ENCODE measurements at regions not wholly inside any gene's neighbourhood (a gene's known extent, or its start where the extent isn't known, plus 50 kb on each side); places are given as distances from the start of the nearest gene placed in this dataset.
"Not testable (repeated sequence)": the region's sequence is repeated elsewhere in the genome, so short reads cannot be mapped to it uniquely, and the experiment has no call there.

- Histone ChIP-seq H3K27ac (ENCODE audit: low read depth, low read length) (no peak overlapping the region), H3K4me3 (ENCODE audit: low read depth in 1 of 5, low read length in 5 of 5) (no peak overlapping the region), H3K9me3 (ENCODE audit: control insufficient read depth in 5 of 5, low read length in 5 of 5) (no peaks in the 10 kb centered on the region), H3K27me3 (ENCODE audit: control insufficient read depth in 5 of 5, insufficient read depth in 4 of 5, low read length in 5 of 5) (peaks cover 3 to 16% (median 5%) of the 10 kb centered on the region in 5 donors), H3K9ac (ENCODE audit: low read length in 5 of 5) (no peak overlapping the region), H3K36me3 (ENCODE audit: control insufficient read depth in 5 of 5, insufficient read depth in 5 of 5, low read length in 5 of 5) (no peaks in the 10 kb centered on the region), H3K4me1 (ENCODE audit: control insufficient read depth in 5 of 5, insufficient read depth in 5 of 5, low read length in 5 of 5) (peaks cover 0 to 5% (median 0%) of the 10 kb centered on the region in 5 donors)
These were observed 67.3 kb downstream of the PRR18 start for GRCh38 chr6:166240889-166241288.

GRCh38 chr6:166237617-166238016 is 70.0 kb upstream of the TBXT start:
- no peaks in the 10 kb centered on the region for H3K9me3 ChIP-seq (ENCODE audit: control insufficient read depth in 5 of 5, low read length in 5 of 5)
- no peak overlapping the region for H3K4me3 ChIP-seq (ENCODE audit: low read depth in 1 of 5, low read length in 5 of 5)
- peaks cover 0 to 10% (median 0%) of the 10 kb centered on the region in 5 donors for H3K4me1 ChIP-seq (ENCODE audit: control insufficient read depth in 5 of 5, insufficient read depth in 5 of 5, low read length in 5 of 5)
- no peak overlapping the region for H3K27ac ChIP-seq (ENCODE audit: low read depth, low read length)
- no peak overlapping the region for H3K9ac ChIP-seq (ENCODE audit: low read length in 5 of 5)
- peaks cover 3 to 14% (median 8%) of the 10 kb centered on the region in 5 donors for H3K27me3 ChIP-seq (ENCODE audit: control insufficient read depth in 5 of 5, insufficient read depth in 4 of 5, low read length in 5 of 5)
- no peaks in the 10 kb centered on the region for H3K36me3 ChIP-seq (ENCODE audit: control insufficient read depth in 5 of 5, insufficient read depth in 5 of 5, low read length in 5 of 5)

GRCh38 chr6:166236596-166236995 is 68.9 kb upstream of the TBXT start:
- Histone ChIP-seq H3K27me3 (ENCODE audit: control insufficient read depth in 5 of 5, insufficient read depth in 4 of 5, low read length in 5 of 5) (peaks cover 3 to 10% (median 5%) of the 10 kb centered on the region in 5 donors), H3K9ac (ENCODE audit: low read length in 5 of 5) (no peak overlapping the region), H3K4me1 (ENCODE audit: control insufficient read depth in 5 of 5, insufficient read depth in 5 of 5, low read length in 5 of 5) (peaks cover 0 to 10% (median 0%) of the 10 kb centered on the region in 5 donors), H3K27ac (ENCODE audit: low read depth, low read length) (no peak overlapping the region), H3K36me3 (ENCODE audit: control insufficient read depth in 5 of 5, insufficient read depth in 5 of 5, low read length in 5 of 5) (no peaks in the 10 kb centered on the region), H3K4me3 (ENCODE audit: low read depth in 1 of 5, low read length in 5 of 5) (no peak overlapping the region), H3K9me3 (ENCODE audit: control insufficient read depth in 5 of 5, low read length in 5 of 5) (no peaks in the 10 kb centered on the region)

- H3K36me3 ChIP-seq (ENCODE audit: control insufficient read depth in 5 of 5, insufficient read depth in 5 of 5, low read length in 5 of 5): no peaks in the 10 kb centered on the region
- H3K27me3 ChIP-seq (ENCODE audit: control insufficient read depth in 5 of 5, insufficient read depth in 4 of 5, low read length in 5 of 5): peaks cover 0 to 8% (median 2%) of the 10 kb centered on the region in 5 donors
- no peak overlapping the region for H3K9ac ChIP-seq (ENCODE audit: low read length in 5 of 5)
- H3K4me1 ChIP-seq (ENCODE audit: control insufficient read depth in 5 of 5, insufficient read depth in 5 of 5, low read length in 5 of 5): peaks cover 0 to 10% (median 0%) of the 10 kb centered on the region in 5 donors
- H3K27ac ChIP-seq (ENCODE audit: low read depth, low read length): no peak overlapping the region
- H3K4me3 ChIP-seq (ENCODE audit: low read depth in 1 of 5, low read length in 5 of 5): no peak overlapping the region
- H3K9me3 ChIP-seq (ENCODE audit: control insufficient read depth in 5 of 5, low read length in 5 of 5): no peaks in the 10 kb centered on the region
These were observed 68.1 kb upstream of the TBXT start for GRCh38 chr6:166235666-166236292.

- not testable (repeated sequence) for H3K36me3 ChIP-seq (ENCODE audit: control insufficient read depth in 5 of 5, insufficient read depth in 5 of 5, low read length in 5 of 5); H3K9me3 ChIP-seq (ENCODE audit: control insufficient read depth in 5 of 5, low read length in 5 of 5); H3K27ac ChIP-seq (ENCODE audit: low read depth, low read length); H3K4me3 ChIP-seq (ENCODE audit: low read depth in 1 of 5, low read length in 5 of 5); H3K9ac ChIP-seq (ENCODE audit: low read length in 5 of 5); H3K4me1 ChIP-seq (ENCODE audit: control insufficient read depth in 5 of 5, insufficient read depth in 5 of 5, low read length in 5 of 5)
- H3K27me3 ChIP-seq (ENCODE audit: control insufficient read depth in 5 of 5, insufficient read depth in 4 of 5, low read length in 5 of 5): peaks cover 0 to 22% (median 13%) of the 10 kb centered on the region in 5 donors
These were observed 63.5 kb upstream of the TBXT start for GRCh38 chr6:166231181-166231580.

GRCh38 chr6:166228839-166229528 is 61.3 kb upstream of the TBXT start:
- Histone ChIP-seq H3K27ac (ENCODE audit: low read depth, low read length) (no peak overlapping the region), H3K9ac (ENCODE audit: low read length in 5 of 5) (no peak overlapping the region), H3K4me3 (ENCODE audit: low read depth in 1 of 5, low read length in 5 of 5) (no peak overlapping the region), H3K9me3 (ENCODE audit: control insufficient read depth in 5 of 5, low read length in 5 of 5) (peaks cover 0 to 3% (median 0%) of the 10 kb centered on the region in 5 donors), H3K4me1 (ENCODE audit: control insufficient read depth in 5 of 5, insufficient read depth in 5 of 5, low read length in 5 of 5) (no peaks in the 10 kb centered on the region), H3K27me3 (ENCODE audit: control insufficient read depth in 5 of 5, insufficient read depth in 4 of 5, low read length in 5 of 5) (peaks cover 0 to 21% (median 13%) of the 10 kb centered on the region in 5 donors), H3K36me3 (ENCODE audit: control insufficient read depth in 5 of 5, insufficient read depth in 5 of 5, low read length in 5 of 5) (no peaks in the 10 kb centered on the region)

GRCh38 chr6:166228425-166228824 is 60.8 kb upstream of the TBXT start:
- Histone ChIP-seq H3K36me3 (ENCODE audit: control insufficient read depth in 5 of 5, insufficient read depth in 5 of 5, low read length in 5 of 5) (no peaks in the 10 kb centered on the region), H3K4me1 (ENCODE audit: control insufficient read depth in 5 of 5, insufficient read depth in 5 of 5, low read length in 5 of 5) (no peaks in the 10 kb centered on the region), H3K4me3 (ENCODE audit: low read depth in 1 of 5, low read length in 5 of 5) (no peak overlapping the region), H3K9me3 (ENCODE audit: control insufficient read depth in 5 of 5, low read length in 5 of 5) (peaks cover 0 to 3% (median 0%) of the 10 kb centered on the region in 5 donors), H3K27ac (ENCODE audit: low read depth, low read length) (no peak overlapping the region), H3K27me3 (ENCODE audit: control insufficient read depth in 5 of 5, insufficient read depth in 4 of 5, low read length in 5 of 5) (peaks cover 5 to 27% (median 19%) of the 10 kb centered on the region in 5 donors), H3K9ac (ENCODE audit: low read length in 5 of 5) (no peak overlapping the region)

- H3K27ac ChIP-seq (ENCODE audit: low read depth, low read length): no peak overlapping the region
- H3K9ac ChIP-seq (ENCODE audit: low read length in 5 of 5): no peak overlapping the region
- no peak overlapping the region for H3K4me3 ChIP-seq (ENCODE audit: low read depth in 1 of 5, low read length in 5 of 5)
- H3K9me3 ChIP-seq (ENCODE audit: control insufficient read depth in 5 of 5, low read length in 5 of 5): peaks cover 0 to 3% (median 0%) of the 10 kb centered on the region in 5 donors
- peaks cover 12 to 27% (median 20%) of the 10 kb centered on the region in 5 donors for H3K27me3 ChIP-seq (ENCODE audit: control insufficient read depth in 5 of 5, insufficient read depth in 4 of 5, low read length in 5 of 5)
- no peaks in the 10 kb centered on the region for H3K36me3 ChIP-seq (ENCODE audit: control insufficient read depth in 5 of 5, insufficient read depth in 5 of 5, low read length in 5 of 5)
- H3K4me1 ChIP-seq (ENCODE audit: control insufficient read depth in 5 of 5, insufficient read depth in 5 of 5, low read length in 5 of 5): no peaks in the 10 kb centered on the region
These were observed 55.4 kb upstream of the TBXT start for GRCh38 chr6:166223079-166223478.

- no peak overlapping the region for H3K27ac ChIP-seq (ENCODE audit: low read depth, low read length)
- peaks cover 0 to 5% (median 0%) of the 10 kb centered on the region in 5 donors for H3K9me3 ChIP-seq (ENCODE audit: control insufficient read depth in 5 of 5, low read length in 5 of 5)
- no peak overlapping the region for H3K9ac ChIP-seq (ENCODE audit: low read length in 5 of 5)
- H3K27me3 ChIP-seq (ENCODE audit: control insufficient read depth in 5 of 5, insufficient read depth in 4 of 5, low read length in 5 of 5): peaks cover 12 to 23% (median 20%) of the 10 kb centered on the region in 5 donors
- H3K36me3 ChIP-seq (ENCODE audit: control insufficient read depth in 5 of 5, insufficient read depth in 5 of 5, low read length in 5 of 5): no peaks in the 10 kb centered on the region
- no peaks in the 10 kb centered on the region for H3K4me1 ChIP-seq (ENCODE audit: control insufficient read depth in 5 of 5, insufficient read depth in 5 of 5, low read length in 5 of 5)
- no peak overlapping the region for H3K4me3 ChIP-seq (ENCODE audit: low read depth in 1 of 5, low read length in 5 of 5)
These were observed 55.0 kb upstream of the TBXT start for GRCh38 chr6:166222631-166223030.

GRCh38 chr6:166221636-166222035 is 54.0 kb upstream of the TBXT start:
- Histone ChIP-seq H3K27me3 (ENCODE audit: control insufficient read depth in 5 of 5, insufficient read depth in 4 of 5, low read length in 5 of 5) (peaks cover 12 to 19% (median 16%) of the 10 kb centered on the region in 5 donors), H3K9me3 (ENCODE audit: control insufficient read depth in 5 of 5, low read length in 5 of 5) (peaks cover 0 to 6% (median 0%) of the 10 kb centered on the region in 5 donors), H3K36me3 (ENCODE audit: control insufficient read depth in 5 of 5, insufficient read depth in 5 of 5, low read length in 5 of 5) (no peaks in the 10 kb centered on the region), H3K4me3 (ENCODE audit: low read depth in 1 of 5, low read length in 5 of 5) (no peak overlapping the region), H3K27ac (ENCODE audit: low read depth, low read length) (no peak overlapping the region), H3K9ac (ENCODE audit: low read length in 5 of 5) (no peak overlapping the region), H3K4me1 (ENCODE audit: control insufficient read depth in 5 of 5, insufficient read depth in 5 of 5, low read length in 5 of 5) (no peaks in the 10 kb centered on the region)
